ENCODE measurements at regions not wholly inside any gene's neighbourhood (a gene's known extent, or its start where the extent isn't known, plus 50 kb on each side); places are given as distances from the start of the nearest gene placed in this dataset.

DNA sequence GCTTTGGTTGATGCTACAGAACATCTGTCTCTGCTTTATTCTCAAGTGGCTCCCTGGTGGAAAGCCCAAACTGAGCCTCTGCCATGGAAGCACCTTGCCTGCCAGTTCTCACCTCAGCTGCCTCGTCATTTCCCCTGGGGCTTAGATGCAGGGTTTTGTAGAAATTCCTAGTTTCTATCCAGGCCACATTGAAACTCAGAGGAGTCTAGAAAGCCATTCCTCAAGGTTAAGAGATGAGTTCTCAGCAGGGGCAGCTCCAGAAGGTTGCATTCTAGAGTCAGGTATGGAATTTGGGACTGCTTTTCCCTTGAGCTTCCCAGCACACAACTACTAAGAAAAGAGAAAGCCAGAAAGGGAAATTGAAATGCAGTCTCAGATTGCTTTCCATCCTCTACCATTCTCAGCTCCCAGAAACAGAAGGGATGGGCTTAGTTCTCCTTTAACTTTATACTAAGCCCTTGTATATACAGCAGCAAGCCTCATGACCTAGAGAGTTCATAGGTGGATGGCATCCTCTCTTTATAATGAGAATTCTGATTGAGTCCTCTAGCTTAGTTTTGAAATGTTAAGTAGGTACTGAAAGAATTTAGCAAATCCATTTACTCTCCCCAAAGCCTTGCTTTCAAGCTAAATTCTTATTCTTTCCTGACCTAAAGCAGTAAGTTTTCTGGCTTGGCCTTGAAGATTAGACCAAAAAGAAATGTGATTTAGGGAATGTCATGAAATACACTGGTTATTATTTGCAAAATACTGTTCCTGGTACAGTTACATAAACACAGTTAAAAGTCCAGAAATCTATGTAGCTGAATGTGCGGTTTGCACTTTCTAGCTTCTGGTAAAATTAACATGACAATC is 66.0 kb upstream of the MEF2C start (continued):
- TF ChIP-seq, protein P1, sequence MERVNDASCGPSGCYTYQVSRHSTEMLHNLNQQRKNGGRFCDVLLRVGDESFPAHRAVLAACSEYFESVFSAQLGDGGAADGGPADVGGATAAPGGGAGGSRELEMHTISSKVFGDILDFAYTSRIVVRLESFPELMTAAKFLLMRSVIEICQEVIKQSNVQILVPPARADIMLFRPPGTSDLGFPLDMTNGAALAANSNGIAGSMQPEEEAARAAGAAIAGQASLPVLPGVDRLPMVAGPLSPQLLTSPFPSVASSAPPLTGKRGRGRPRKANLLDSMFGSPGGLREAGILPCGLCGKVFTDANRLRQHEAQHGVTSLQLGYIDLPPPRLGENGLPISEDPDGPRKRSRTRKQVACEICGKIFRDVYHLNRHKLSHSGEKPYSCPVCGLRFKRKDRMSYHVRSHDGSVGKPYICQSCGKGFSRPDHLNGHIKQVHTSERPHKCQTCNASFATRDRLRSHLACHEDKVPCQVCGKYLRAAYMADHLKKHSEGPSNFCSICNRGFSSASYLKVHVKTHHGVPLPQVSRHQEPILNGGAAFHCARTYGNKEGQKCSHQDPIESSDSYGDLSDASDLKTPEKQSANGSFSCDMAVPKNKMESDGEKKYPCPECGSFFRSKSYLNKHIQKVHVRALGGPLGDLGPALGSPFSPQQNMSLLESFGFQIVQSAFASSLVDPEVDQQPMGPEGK (CRISPR knock-in tag; IDR thresholded peaks at IDR 0.05; ENCODE audit: borderline replicate concordance), result no peak
- no peak for TF ChIP-seq ZNF8 (CRISPR knock-in tag; IDR thresholded peaks at IDR 0.05)

DNA sequence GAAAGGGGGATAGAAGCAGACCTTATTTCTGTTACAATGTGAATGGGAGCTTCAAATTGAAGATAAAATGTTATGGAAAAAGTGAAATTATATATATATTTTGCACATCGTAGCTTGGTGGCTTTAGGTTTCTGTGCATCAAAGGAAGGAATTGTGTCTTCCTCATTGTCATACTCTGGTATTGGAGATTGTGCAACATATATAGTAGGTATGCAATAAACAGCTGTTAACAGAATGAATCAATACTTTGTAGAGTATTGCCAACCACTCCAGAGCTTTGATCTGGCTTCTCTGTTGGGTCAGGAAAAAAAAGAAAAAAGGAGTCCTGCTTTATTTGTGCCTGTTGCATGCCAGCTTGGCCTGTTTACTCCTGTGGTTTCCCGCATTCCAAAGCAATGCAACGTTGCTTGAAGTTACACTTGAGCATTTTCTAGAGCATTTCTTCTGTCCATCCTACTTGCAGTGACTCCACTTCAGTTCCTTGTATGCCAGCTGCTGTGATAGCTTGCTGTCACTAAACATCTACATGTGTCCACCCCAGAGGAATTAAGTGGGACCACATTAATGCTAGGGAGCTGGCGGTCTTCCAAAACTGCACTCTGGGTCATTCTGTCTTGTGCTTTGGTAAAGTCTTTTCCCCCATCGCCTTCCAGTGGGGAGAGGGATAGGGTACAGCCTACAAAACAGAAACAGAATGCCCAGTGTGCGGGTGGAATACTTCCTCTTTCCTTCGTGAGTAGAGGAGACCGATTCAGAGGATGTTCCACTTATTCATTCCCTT is 62.0 kb upstream of the MEF2C start:
- TF ChIP-seq ZFP3 (CRISPR knock-in tag; IDR thresholded peaks at IDR 0.05), result no peak
- TF ChIP-seq ZNF70 (CRISPR knock-in tag; IDR thresholded peaks at IDR 0.05), result no peak
- TF ChIP-seq ZC3H10 (CRISPR knock-in tag; IDR thresholded peaks at IDR 0.05), result no peak

DNA sequence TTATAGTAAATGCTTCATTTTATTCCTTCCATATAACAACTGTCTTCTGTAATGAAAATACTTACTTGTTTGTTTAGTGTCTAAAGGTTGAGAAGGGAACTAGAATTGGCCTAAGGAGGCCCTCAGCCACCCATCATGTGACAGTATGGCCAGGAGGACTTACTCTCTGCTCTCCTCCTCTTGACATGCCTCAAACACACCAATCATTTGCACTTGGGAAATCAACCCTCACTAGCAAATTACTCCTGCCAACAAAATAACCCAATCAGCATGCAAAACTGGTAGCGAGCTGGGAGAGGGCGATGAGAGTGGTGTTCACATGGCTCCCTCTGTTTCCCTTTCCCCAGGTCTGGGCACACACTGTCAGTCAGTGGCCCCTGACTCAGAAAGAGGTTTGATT is 58.6 kb upstream of the MEF2C start:
- TF ChIP-seq, protein P2, sequence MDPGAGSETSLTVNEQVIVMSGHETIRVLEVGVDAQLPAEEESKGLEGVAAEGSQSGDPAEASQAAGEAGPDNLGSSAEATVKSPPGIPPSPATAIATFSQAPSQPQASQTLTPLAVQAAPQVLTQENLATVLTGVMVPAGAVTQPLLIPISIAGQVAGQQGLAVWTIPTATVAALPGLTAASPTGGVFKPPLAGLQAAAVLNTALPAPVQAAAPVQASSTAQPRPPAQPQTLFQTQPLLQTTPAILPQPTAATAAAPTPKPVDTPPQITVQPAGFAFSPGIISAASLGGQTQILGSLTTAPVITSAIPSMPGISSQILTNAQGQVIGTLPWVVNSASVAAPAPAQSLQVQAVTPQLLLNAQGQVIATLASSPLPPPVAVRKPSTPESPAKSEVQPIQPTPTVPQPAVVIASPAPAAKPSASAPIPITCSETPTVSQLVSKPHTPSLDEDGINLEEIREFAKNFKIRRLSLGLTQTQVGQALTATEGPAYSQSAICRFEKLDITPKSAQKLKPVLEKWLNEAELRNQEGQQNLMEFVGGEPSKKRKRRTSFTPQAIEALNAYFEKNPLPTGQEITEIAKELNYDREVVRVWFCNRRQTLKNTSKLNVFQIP (CRISPR knock-in tag; IDR thresholded peaks at IDR 0.05; ENCODE audit: borderline replicate concordance, low read depth), result no peak
- TF ChIP-seq, protein P1 (CRISPR knock-in tag; IDR thresholded peaks at IDR 0.05; ENCODE audit: borderline replicate concordance), result no peak
- TF ChIP-seq GLIS3 (CRISPR knock-in tag; IDR thresholded peaks at IDR 0.05) (no peak), PPARA (CRISPR knock-in tag; IDR thresholded peaks at IDR 0.05; ENCODE audit: borderline replicate concordance) (no peak), SNAI2 (CRISPR knock-in tag; IDR thresholded peaks at IDR 0.05) (no peak), CSDC2 (CRISPR knock-in tag; IDR thresholded peaks at IDR 0.05) (no peak), ZNF8 (CRISPR knock-in tag; IDR thresholded peaks at IDR 0.05) (no peak), ZFP30 (CRISPR knock-in tag; IDR thresholded peaks at IDR 0.05) (no peak), ZNF565 (CRISPR knock-in tag; conservative IDR thresholded peaks at IDR 0.05; ENCODE audit: low read depth) (no peak), ZC3H10 (CRISPR knock-in tag; IDR thresholded peaks at IDR 0.05) (no peak), OSR1 (CRISPR knock-in tag; IDR thresholded peaks at IDR 0.05) (no peak), RARB (CRISPR knock-in tag; IDR thresholded peaks at IDR 0.05) (no peak), ZNF70 (CRISPR knock-in tag; IDR thresholded peaks at IDR 0.05) (no peak)
- TF ChIP-seq, protein P3, sequence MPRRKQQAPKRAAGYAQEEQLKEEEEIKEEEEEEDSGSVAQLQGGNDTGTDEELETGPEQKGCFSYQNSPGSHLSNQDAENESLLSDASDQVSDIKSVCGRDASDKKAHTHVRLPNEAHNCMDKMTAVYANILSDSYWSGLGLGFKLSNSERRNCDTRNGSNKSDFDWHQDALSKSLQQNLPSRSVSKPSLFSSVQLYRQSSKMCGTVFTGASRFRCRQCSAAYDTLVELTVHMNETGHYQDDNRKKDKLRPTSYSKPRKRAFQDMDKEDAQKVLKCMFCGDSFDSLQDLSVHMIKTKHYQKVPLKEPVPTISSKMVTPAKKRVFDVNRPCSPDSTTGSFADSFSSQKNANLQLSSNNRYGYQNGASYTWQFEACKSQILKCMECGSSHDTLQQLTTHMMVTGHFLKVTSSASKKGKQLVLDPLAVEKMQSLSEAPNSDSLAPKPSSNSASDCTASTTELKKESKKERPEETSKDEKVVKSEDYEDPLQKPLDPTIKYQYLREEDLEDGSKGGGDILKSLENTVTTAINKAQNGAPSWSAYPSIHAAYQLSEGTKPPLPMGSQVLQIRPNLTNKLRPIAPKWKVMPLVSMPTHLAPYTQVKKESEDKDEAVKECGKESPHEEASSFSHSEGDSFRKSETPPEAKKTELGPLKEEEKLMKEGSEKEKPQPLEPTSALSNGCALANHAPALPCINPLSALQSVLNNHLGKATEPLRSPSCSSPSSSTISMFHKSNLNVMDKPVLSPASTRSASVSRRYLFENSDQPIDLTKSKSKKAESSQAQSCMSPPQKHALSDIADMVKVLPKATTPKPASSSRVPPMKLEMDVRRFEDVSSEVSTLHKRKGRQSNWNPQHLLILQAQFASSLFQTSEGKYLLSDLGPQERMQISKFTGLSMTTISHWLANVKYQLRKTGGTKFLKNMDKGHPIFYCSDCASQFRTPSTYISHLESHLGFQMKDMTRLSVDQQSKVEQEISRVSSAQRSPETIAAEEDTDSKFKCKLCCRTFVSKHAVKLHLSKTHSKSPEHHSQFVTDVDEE (CRISPR knock-in tag; IDR thresholded peaks at IDR 0.05), result no peak

More for the DNA sequence above, 62.0 kb upstream of the MEF2C start:
- peak; percentile 26; the same call in 2 of the 3 replicates for ATAC-seq

DNA sequence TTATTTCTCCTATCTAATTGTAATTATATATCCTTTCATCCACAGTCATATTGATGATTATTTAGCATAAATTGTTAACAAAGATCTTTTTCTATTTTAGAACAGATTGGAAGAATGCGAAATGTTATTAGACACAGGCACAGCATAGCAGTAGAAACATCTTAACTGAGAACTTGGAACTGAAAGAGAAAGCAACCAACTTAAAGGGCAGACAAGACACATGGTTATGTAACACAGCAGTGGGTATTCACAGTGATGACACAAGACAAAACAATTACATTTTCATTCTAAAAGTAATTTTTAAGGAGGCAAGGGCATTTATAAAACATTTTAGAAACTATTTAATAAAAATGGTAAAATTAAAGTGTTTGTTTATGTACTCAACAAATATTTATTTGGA is 57.7 kb upstream of the MEF2C start:
- ATAC-seq, result no peak
- TF ChIP-seq BACH2 (CRISPR knock-in tag; IDR thresholded peaks at IDR 0.05; ENCODE audit: borderline replicate concordance), result no peak
- TF ChIP-seq, protein P4, sequence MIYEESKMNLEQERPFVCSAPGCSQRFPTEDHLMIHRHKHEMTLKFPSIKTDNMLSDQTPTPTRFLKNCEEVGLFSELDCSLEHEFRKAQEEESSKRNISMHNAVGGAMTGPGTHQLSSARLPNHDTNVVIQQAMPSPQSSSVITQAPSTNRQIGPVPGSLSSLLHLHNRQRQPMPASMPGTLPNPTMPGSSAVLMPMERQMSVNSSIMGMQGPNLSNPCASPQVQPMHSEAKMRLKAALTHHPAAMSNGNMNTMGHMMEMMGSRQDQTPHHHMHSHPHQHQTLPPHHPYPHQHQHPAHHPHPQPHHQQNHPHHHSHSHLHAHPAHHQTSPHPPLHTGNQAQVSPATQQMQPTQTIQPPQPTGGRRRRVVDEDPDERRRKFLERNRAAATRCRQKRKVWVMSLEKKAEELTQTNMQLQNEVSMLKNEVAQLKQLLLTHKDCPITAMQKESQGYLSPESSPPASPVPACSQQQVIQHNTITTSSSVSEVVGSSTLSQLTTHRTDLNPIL (CRISPR knock-in tag; IDR thresholded peaks at IDR 0.05; ENCODE audit: low read depth), result no peak
- no peak for TF ChIP-seq ARNTL (CRISPR knock-in tag; IDR thresholded peaks at IDR 0.05; ENCODE audit: borderline replicate concordance, low read depth)
- TF ChIP-seq ISL1 (CRISPR knock-in tag; IDR thresholded peaks at IDR 0.05), result no peak
- TF ChIP-seq ZNF70 (CRISPR knock-in tag; IDR thresholded peaks at IDR 0.05), result no peak
- no peak for TF ChIP-seq ZNF8 (CRISPR knock-in tag; IDR thresholded peaks at IDR 0.05)
- TF ChIP-seq CSDC2 (CRISPR knock-in tag; IDR thresholded peaks at IDR 0.05), result no peak
- TF ChIP-seq PPARA (CRISPR knock-in tag; IDR thresholded peaks at IDR 0.05; ENCODE audit: borderline replicate concordance), result no peak
- no peak for TF ChIP-seq ZFP3 (CRISPR knock-in tag; IDR thresholded peaks at IDR 0.05)
- TF ChIP-seq, protein P3 (CRISPR knock-in tag; IDR thresholded peaks at IDR 0.05), result no peak

More for the DNA sequence above, 58.6 kb upstream of the MEF2C start:
- ATAC-seq, result no peak
